Breast epithelium (tissue), 4 donors: ENCODE measurements at regions not wholly inside any gene's neighbourhood (a gene's known extent, or its start where the extent isn't known, plus 50 kb on each side); places are given as distances from the start of the nearest gene placed in this dataset.

ENCODE experiments used
- DNase-seq, 2 donors: peaks; one replicate each; pipeline ENCODE4 v3.0.0-alpha.2; 2019; ENCODE audit warnings: low spot score in 2 of 2
- H3K27ac ChIP-seq, 2 donors: fragments of 200-600 bp; sonication (generic) in 1 of 2; one replicate each; pipeline ENCODE4 v1.5.1; 2016 to 2019; ENCODE audit warnings: mild to moderate bottlenecking in 1 of 2
- H3K27me3 ChIP-seq, 2 donors: fragments of 200-600 bp; sonication (generic) in 1 of 2; one replicate each; pipeline versions ENCODE4 v1.5.1 to v1.6.0; 2017 to 2019; ENCODE audit warnings: control low read depth in 1 of 2, mild to moderate bottlenecking in 1 of 2
- H3K36me3 ChIP-seq: fragments of 200-600 bp; one replicate; pipeline ENCODE4 v1.5.1; 2019
- H3K4me1 ChIP-seq, 2 donors: fragments of 200-600 bp; sonication (generic); one replicate each; pipeline ENCODE4 v1.5.1; 2016 to 2019; ENCODE audit warnings: control low read depth in 1 of 2
- H3K4me3 ChIP-seq, 3 donors: fragments of 200-600 bp; sonication (generic); 1 replicate in 2 of 3; 2 replicates in 1 of 3; pipeline ENCODE4 v1.5.1; 2016 to 2019; ENCODE audit warnings: mild to moderate bottlenecking in 3 of 3, moderate library complexity in 2 of 3
- H3K9me3 ChIP-seq, 2 donors: fragments of 200-600 bp; sonication (generic) in 1 of 2; one replicate each; pipeline ENCODE4 v1.5.1; 2016 to 2019; ENCODE audit warnings: control low read depth in 1 of 2
- CTCF ChIP-seq, 3 donors: fragments of 450-650 bp; IDR thresholded peaks; one replicate each; pipeline ENCODE4 v1.5.1; 2016 to 2017; ENCODE audit warnings: antibody characterized with exemption in 3 of 3, mild to moderate bottlenecking in 3 of 3, moderate library complexity in 3 of 3
- POLR2A ChIP-seq: fragments of 450-650 bp; IDR thresholded peaks from one replicate; pipeline ENCODE4 v1.6.1; 2016; ENCODE audit warnings: antibody characterized with exemption, mild to moderate bottlenecking, moderate library complexity
- POLR2AphosphoS5 ChIP-seq, 3 donors: sonication (generic); formaldehyde crosslinking; IDR thresholded peaks; one replicate each; pipeline ENCODE4 v1.6.1; 2017; ENCODE audit warnings: antibody characterized with exemption in 3 of 3
- intact Hi-C: fragments of 100-400 bp; cut with DNase I; formaldehyde crosslinking; loops from one replicate; pipeline ENCODE4 v1.15.1; 2023; ENCODE audit warnings: low total_unique reads

GRCh38 chr22:23403720-23404688 is 176.1 kb downstream of the IGLL1 start:
- intact Hi-C loops: loop anchor here (5.0 kb wide), 1 partner anchor 443 kb away; no protein-coding TSS in a partner anchor
- Histone ChIP-seq H3K36me3 (no peaks in the 10 kb centered on the region), H3K4me3 (no peak overlapping the region), H3K9me3 (no peaks in the 10 kb centered on the region), H3K4me1 (no peaks in the 10 kb centered on the region), H3K27ac (no peak overlapping the region), H3K27me3 (no peaks in the 10 kb centered on the region)
- DNase-seq: peak in 1 of 2 donors; percentile 49
- TF ChIP-seq CTCF (IDR thresholded peaks at IDR 0.05) (no peak), POLR2A (no peak), POLR2AphosphoS5 (IDR thresholded peaks at IDR 0.05) (no peak)

- TF ChIP-seq POLR2A: no peak
- TF ChIP-seq POLR2AphosphoS5 (IDR thresholded peaks at IDR 0.05): no peak
- Histone ChIP-seq H3K27me3 (no peaks in the 10 kb centered on the region), H3K9me3 (no peaks in the 10 kb centered on the region), H3K4me3 (peak overlapping the region in 1 of 3 donors; percentile 55), H3K27ac (no peak overlapping the region), H3K4me1 (no peaks in the 10 kb centered on the region), H3K36me3 (no peaks in the 10 kb centered on the region)
- DNase-seq: peak in 1 of 2 donors; percentile 39
- intact Hi-C loops: loop anchor here (5.0 kb wide), 1 partner anchor 444 kb away; no protein-coding TSS in a partner anchor
Observed at GRCh38 chr22:23403152-23403719, 176.9 kb downstream of the IGLL1 start.

GRCh38 chr22:23402275-23403151 is 177.6 kb downstream of the IGLL1 start:
- Histone ChIP-seq H3K27me3 (no peaks in the 10 kb centered on the region), H3K36me3 (no peaks in the 10 kb centered on the region), H3K9me3 (no peaks in the 10 kb centered on the region), H3K27ac (peak overlapping the region; percentile 32 to 40), H3K4me3 (peak overlapping the region; percentile 20 to 66 (median 55)), H3K4me1 (no peaks in the 10 kb centered on the region)
- peak; percentile 73 to 76 for DNase-seq
- TF ChIP-seq CTCF (IDR thresholded peaks at IDR 0.05) (peak in 2 of 3 donors; percentile 51 to 52), POLR2AphosphoS5 (IDR thresholded peaks at IDR 0.05) (no peak)
- intact Hi-C loops: loop anchor here (5.0 kb wide), 1 partner anchor 445 kb away; no protein-coding TSS in a partner anchor

GRCh38 chr22:23401910-23402274 is 178.2 kb downstream of the IGLL1 start:
- intact Hi-C loops: loop anchor here (5.0 kb wide), 1 partner anchor 445 kb away; no protein-coding TSS in a partner anchor
- no peaks in the 10 kb centered on the region for H3K36me3 ChIP-seq
- no peaks in the 10 kb centered on the region for H3K4me1 ChIP-seq
- H3K9me3 ChIP-seq: no peaks in the 10 kb centered on the region
- peak overlapping the region in 2 of 3 donors; percentile 55 to 66 for H3K4me3 ChIP-seq
- peak in 1 of 2 donors; percentile 50 for DNase-seq
- peak overlapping the region; percentile 32 to 40 for H3K27ac ChIP-seq
- no peaks in the 10 kb centered on the region for H3K27me3 ChIP-seq
- TF ChIP-seq CTCF (IDR thresholded peaks at IDR 0.05) (no peak), POLR2A (no peak), POLR2AphosphoS5 (IDR thresholded peaks at IDR 0.05) (no peak)
